HG02870 (cell line): ENCODE measurements at regions not wholly inside any gene's neighbourhood (a gene's known extent, or its start where the extent isn't known, plus 50 kb on each side); places are given as distances from the start of the nearest gene placed in this dataset.

Experiments used
- ATAC-seq: cut with Tn5 transposase; IDR thresholded peaks from one replicate; pipeline ENCODE4 v1.9.1; 2021; ENCODE audit warnings: mild to moderate bottlenecking, moderate library complexity; ENCODE audit not compliant: unreplicated experiment

GRCh38 chr12:86349196-86349595 lies 93.0 kb upstream of the MGAT4C start:
- ATAC-seq = no peak

- no peak for ATAC-seq
Observed at GRCh38 chr12:86333955-86334522, 77.8 kb upstream of the MGAT4C start.

- no peak for ATAC-seq
Observed at GRCh38 chr12:86331457-86331856, 75.3 kb upstream of the MGAT4C start.

- no peak for ATAC-seq
Observed at GRCh38 chr12:86331012-86331411, 74.8 kb upstream of the MGAT4C start.

- no peak for ATAC-seq
Observed at GRCh38 chr12:86312232-86312631, 56.0 kb upstream of the MGAT4C start.
